ENCODE measurements at regions not wholly inside any gene's neighbourhood (a gene's known extent, or its start where the extent isn't known, plus 50 kb on each side); places are given as distances from the start of the nearest gene placed in this dataset.
"Not testable (repeated sequence)": the region's sequence is repeated elsewhere in the genome, so short reads cannot be mapped to it uniquely, and the experiment has no call there.

DNA sequence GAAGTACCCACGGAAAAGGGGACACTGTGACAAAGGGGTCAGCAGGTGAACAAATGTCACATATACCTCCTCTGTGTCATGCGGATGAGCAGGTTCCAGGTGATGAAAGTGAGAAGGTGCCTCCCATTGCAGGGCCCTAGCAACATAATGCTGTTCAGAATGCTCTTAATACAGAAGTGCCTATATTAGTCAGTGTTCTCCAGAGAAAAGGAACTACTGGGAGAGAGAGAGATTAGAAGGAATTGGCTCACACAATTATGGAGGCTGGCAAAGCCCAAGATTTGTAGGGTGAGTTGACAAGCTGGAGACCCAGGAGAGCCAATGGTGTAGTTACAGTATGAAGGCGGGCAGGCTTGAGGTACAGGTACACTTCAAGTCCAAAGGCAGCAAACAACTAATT is 98.1 kb upstream of the CDC42EP3 start:
- no peak overlapping the region for H3K4me3 ChIP-seq (ENCODE audit: low read length)

DNA sequence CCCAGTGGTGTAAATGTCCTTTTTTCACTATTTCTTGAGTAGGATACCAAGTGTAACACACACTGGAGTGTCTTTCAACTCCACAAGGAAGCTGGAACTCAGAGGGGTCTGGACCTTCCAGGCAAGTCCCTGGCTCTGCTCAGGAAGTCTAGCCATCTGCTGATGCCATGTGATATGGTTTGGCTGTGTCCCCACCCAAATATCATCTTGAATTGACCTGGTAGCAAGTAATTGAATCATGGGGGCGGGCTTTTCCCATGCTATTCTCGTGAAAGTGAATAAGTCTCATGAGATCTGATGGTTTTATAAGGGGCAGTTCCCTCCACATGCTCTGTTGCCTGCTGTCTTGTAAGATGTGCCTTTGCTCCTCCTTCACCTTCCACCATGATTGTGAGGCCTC is 99.4 kb upstream of the CDC42EP3 start:
- H3K4me1 ChIP-seq (ENCODE audit: insufficient read depth, low read length), result peaks cover 50% of the 10 kb centered on the region
- no peak overlapping the region for H3K4me3 ChIP-seq (ENCODE audit: low read length)
- no peaks in the 10 kb centered on the region for H3K27me3 ChIP-seq (ENCODE audit: insufficient read depth, low read length)
- H3K9me3 ChIP-seq (ENCODE audit: low read depth, low read length), result no peaks in the 10 kb centered on the region

More for the DNA sequence above, 98.1 kb upstream of the CDC42EP3 start:
- Histone ChIP-seq H3K9me3 (ENCODE audit: low read depth, low read length) (no peaks in the 10 kb centered on the region), H3K27me3 (ENCODE audit: insufficient read depth, low read length) (no peaks in the 10 kb centered on the region), H3K4me1 (ENCODE audit: insufficient read depth, low read length) (peaks cover 54% of the 10 kb centered on the region)

DNA sequence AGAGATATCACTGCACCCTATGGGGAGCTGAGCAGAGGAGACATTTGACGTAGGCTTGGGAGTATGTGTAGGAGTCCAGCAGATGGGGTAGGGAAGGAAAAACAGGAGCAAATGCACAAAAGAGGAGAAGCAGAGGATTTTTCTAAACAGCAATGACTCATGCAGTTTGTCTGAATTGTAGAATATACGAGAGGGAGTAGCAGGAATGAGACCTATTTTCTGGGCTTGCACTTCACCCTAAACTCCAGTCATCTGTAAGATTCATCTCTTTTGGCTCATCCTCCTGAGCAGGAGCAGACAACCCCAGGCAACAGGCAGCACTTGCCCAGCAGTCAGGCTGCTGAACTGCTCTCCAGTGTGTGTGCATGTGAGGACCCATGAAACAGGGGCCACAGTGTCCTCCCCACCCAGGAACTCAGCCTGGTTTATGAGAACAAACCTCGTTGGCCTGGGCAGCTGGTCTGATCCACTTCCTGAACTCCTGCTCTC is 100.2 kb upstream of the CDC42EP3 start:
- no peak overlapping the region for H3K4me3 ChIP-seq (ENCODE audit: low read length)
- H3K4me1 ChIP-seq (ENCODE audit: insufficient read depth, low read length), result peaks cover 41% of the 10 kb centered on the region
- no peaks in the 10 kb centered on the region for H3K9me3 ChIP-seq (ENCODE audit: low read depth, low read length)
- no peaks in the 10 kb centered on the region for H3K27me3 ChIP-seq (ENCODE audit: insufficient read depth, low read length)

DNA sequence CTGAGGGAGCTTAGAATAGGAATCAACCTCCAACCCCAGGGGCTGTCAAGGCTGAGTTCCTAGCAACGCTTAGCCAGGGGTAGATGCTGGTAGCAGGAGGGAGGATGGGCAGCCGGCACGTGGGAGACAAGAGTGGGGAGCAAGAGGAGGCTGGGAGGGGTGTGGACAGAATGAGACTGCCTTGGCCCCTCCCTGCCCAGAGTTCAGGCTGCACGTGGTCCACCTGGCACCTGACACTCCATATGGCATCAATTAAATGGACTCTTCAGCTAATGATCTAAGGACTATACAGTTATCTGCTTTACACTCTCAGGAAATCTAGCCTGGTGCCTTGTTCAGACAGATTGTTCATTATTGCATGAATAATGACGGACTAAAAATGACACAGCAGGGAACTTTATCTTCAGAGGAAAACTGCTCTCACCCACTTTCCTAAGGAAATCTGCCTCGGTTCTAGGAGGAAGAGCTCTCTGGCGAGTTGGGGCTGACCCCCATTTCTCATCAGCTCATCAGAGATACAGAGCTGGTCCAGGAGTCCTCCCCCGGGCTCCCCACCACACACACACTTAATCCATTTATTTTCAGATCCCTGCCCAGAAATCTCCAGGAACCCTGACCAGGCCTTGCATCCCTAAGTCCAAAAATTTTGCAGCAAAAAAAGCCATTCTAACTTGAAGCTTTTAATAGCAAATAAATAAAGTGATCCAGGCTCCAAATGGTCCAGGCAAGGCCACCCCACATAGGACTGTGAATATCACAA is 102.1 kb upstream of the CDC42EP3 start:
- Histone ChIP-seq H3K4me1 (ENCODE audit: insufficient read depth, low read length) (peaks cover 29% of the 10 kb centered on the region), H3K4me3 (ENCODE audit: low read length) (no peak overlapping the region), H3K27me3 (ENCODE audit: insufficient read depth, low read length) (no peaks in the 10 kb centered on the region), H3K9me3 (ENCODE audit: low read depth, low read length) (no peaks in the 10 kb centered on the region)

DNA sequence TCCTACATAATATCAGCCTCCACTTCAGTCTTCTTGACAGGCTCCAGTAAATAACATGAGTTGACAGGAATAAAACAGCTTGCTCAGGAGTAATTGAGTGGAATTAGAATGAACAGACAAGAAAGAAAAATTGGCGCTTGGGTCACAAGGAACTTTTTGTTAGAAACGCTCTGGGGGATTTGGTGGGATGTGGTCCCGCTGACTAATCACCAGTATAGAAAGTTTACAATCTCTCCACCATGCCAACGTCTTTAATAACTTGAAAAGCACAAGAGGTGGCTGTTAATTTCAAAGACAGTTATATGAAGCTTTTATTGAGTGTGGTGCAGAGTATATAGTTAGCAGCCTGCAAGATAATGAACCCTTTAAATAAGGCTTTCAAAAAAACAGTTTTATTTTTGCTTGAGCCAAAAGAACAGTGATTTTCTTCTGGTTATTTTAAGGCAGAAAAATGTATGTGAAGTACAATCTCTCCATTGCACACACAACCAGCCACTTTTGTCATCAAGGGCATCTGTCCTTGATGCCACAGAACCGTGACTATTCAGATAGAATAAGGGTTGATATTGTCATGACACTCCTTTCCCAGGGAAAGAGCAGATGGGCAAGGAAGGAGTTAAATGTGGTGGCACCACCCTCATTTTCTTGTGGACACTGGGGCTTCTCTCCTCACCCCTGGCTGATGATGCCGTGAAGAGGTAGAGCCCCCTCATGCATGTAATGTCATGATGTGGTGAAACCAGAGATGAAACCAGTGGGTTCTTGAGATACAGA is 102.9 kb upstream of the CDC42EP3 start:
- H3K9me3 ChIP-seq (ENCODE audit: low read depth, low read length); H3K27me3 ChIP-seq (ENCODE audit: insufficient read depth, low read length); H3K4me3 ChIP-seq (ENCODE audit: low read length): not testable (repeated sequence)
- H3K4me1 ChIP-seq (ENCODE audit: insufficient read depth, low read length), result peaks cover 21% of the 10 kb centered on the region

DNA sequence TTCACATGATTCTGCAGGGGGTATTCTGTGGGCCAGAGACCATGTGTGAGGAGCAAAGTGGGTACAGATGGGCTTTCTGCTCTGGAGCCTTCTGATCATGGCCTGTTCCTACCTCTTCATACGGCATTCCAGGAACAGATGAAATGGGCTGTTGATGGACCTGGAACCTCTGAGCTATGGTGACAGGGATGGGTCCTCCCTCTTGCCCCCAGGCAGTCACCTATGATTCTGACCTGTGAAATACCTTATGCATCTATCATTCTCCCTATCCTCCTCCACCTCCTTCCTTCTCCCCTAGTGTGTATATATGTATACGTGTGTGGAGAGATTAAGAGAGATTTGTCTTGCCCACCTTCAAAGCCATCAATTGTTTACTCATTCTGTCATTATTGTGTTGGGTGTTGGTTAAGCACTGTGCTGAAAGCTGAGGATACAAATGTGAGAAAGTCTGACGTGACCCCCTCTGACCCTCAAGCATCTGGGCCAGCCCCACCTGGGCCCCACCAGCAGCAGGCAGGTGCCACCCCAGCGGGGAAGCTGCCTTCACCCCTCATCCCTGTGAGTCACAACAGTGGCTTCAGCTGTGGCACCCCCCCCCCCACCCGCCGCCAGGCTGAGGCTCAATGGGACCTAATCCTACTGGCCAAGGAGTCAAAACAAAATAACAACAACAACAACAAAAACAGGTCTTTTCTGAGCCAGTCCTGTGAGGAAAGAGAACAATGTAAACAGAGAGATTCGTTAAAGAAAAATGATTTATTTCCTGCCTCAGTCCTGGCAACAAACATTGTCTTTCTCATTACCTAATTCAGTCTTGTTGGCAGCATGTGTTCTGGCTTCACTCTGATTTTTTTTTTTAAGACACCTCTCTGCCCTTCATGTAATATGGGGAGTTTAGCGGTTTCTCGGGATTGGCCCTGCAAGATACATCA is 103.8 kb upstream of the CDC42EP3 start:
- H3K9me3 ChIP-seq (ENCODE audit: low read depth, low read length), result no peaks in the 10 kb centered on the region

DNA sequence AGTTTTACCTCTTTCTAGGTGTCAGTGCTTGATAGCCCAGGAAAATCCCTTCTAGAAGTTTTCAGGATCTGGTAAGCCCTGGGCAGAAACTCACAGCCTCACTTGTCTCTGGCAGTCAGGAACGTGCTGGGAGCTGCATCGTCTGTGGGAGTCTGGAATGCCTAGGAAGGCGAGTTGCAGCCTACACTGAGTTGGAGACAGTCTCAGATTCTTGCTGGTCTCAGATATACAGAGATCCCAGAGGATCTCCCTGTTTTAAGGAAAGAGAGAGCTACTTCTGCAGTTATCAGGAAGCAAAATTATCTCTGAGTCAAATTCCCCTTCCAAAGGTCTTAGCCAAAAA is 104.4 kb upstream of the CDC42EP3 start:
- Histone ChIP-seq H3K4me3 (ENCODE audit: low read length) (no peak overlapping the region), H3K4me1 (ENCODE audit: insufficient read depth, low read length) (peaks cover 13% of the 10 kb centered on the region), H3K27me3 (ENCODE audit: insufficient read depth, low read length) (no peaks in the 10 kb centered on the region), H3K9me3 (ENCODE audit: low read depth, low read length) (no peaks in the 10 kb centered on the region)

More for the DNA sequence above, 103.8 kb upstream of the CDC42EP3 start:
- H3K4me3 ChIP-seq (ENCODE audit: low read length), result no peak overlapping the region
- no peaks in the 10 kb centered on the region for H3K27me3 ChIP-seq (ENCODE audit: insufficient read depth, low read length)
- H3K4me1 ChIP-seq (ENCODE audit: insufficient read depth, low read length), result peaks cover 13% of the 10 kb centered on the region

DNA sequence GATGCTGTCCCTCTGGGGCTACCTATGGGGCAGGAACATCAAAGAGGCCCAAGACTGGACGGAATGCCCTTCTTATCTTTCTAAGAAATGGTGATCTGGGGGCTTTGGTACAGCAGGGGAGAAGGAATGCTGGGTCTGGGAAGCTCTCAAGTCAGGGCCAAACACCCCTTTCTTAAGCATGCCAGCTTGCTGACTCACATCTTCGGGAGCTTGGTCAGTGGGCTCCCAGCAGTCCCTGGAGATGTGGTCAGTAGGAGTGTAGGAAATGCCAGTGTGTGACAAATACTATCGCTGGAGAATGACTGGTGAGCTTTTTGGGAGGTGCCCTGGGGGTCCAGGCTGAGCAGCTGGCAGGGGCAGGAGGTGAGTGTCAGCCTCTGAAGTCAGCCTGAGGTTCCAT is 105.0 kb upstream of the CDC42EP3 start:
- H3K4me1 ChIP-seq (ENCODE audit: insufficient read depth, low read length), result peaks cover 13% of the 10 kb centered on the region
- H3K9me3 ChIP-seq (ENCODE audit: low read depth, low read length), result no peaks in the 10 kb centered on the region
- no peak overlapping the region for H3K4me3 ChIP-seq (ENCODE audit: low read length)
- no peaks in the 10 kb centered on the region for H3K27me3 ChIP-seq (ENCODE audit: insufficient read depth, low read length)

DNA sequence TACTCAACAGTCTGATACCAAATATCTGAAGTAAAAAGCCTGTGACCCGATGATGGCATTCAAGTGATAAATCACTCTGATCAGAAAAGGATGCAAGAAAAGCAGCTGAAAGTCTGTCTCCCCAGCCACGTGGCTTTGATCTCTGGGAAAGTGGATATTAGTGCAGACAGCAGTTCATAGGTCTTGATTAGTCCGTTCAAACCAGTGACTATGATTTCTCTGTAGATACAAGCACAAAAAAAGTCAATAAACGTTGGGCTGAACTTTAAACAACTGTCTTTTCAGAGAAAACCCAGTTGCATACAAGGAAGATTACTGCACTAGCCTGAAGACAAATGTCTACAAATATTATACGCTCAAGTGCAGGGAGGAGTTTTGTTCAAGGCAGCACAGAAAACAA is 107.7 kb upstream of the CDC42EP3 start:
- H3K9me3 ChIP-seq (ENCODE audit: low read depth, low read length), result no peaks in the 10 kb centered on the region
- H3K27me3 ChIP-seq (ENCODE audit: insufficient read depth, low read length), result no peaks in the 10 kb centered on the region
- H3K4me3 ChIP-seq (ENCODE audit: low read length), result no peak overlapping the region

DNA sequence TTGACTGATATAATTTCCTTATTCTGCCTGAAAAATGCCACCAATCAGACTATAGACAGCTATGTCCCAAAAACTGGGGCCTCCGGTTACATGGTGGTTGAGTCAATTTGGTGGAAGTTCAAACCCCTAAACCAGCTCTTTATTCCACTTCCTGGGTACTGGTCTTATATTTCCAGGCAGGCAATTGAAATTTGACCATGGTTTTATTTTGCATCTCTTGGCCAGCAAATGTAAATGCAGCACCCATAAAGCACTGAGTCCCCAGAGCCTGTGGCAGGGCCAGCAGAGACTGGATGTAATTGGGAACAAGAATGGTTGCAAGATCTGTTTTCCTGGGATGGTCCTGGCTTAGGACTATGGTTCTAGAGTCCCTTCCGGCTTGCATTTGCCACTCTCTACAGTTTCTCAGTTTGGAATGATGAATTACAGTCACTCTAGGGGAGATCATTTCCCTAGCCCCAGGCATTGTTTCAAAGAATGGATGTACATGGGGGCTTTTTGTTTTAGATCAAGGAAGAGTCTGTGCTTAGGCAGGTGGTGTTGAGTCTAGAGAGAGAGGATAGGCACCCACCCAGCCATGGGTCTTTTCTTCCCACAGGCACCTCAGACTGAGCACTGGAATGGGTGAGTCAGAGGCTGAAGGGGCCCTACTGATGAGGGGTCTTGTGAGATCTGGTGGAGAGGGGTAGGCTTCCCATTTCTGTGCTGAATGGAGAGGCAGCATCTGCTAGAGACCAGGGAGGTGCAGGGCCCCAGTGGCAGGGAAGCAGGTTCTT is 108.4 kb upstream of the CDC42EP3 start:
- H3K4me3 ChIP-seq (ENCODE audit: low read length), result no peak overlapping the region
- no peaks in the 10 kb centered on the region for H3K9me3 ChIP-seq (ENCODE audit: low read depth, low read length)
- H3K27me3 ChIP-seq (ENCODE audit: insufficient read depth, low read length), result no peaks in the 10 kb centered on the region
- peaks cover 6% of the 10 kb centered on the region for H3K4me1 ChIP-seq (ENCODE audit: insufficient read depth, low read length)

More for the DNA sequence above, 107.7 kb upstream of the CDC42EP3 start:
- H3K4me1 ChIP-seq (ENCODE audit: insufficient read depth, low read length), result peaks cover 6% of the 10 kb centered on the region

DNA sequence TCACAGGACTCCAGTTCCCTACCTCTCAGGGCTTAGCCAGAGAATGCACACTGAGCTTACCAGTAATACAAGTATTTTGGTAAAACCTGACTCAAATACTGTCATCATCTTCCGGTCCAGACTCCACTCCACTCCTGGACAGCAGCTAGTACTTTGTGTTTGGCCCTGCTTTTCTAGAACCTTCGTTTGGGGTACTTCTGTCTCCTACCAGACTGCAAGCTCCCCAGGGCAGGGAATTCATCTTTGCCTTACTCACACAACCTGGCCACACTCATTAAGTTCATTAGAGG is 108.9 kb upstream of the CDC42EP3 start:
- Histone ChIP-seq H3K27me3 (ENCODE audit: insufficient read depth, low read length) (no peaks in the 10 kb centered on the region), H3K4me1 (ENCODE audit: insufficient read depth, low read length) (peaks cover 6% of the 10 kb centered on the region), H3K4me3 (ENCODE audit: low read length) (no peak overlapping the region), H3K9me3 (ENCODE audit: low read depth, low read length) (no peaks in the 10 kb centered on the region)

DNA sequence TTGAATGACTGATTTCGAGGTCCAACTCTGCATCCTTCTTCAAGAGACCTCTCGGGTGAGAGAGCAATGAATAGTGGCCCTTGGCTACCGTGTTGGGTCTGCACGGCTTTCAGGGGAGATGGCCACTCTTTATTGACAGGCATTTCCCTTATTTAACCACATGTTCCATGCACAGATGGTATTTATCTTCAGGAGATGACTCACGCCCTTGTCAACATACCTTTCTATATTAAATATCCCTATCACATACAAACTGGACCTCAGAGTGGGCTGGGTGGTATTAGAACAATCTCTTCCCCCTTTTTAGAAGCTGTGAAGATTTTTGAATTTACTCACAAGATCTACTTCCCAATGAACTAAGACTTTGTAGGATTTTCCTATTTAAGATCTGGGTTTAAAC is 109.6 kb upstream of the CDC42EP3 start:
- no peak overlapping the region for H3K4me3 ChIP-seq (ENCODE audit: low read length)
- H3K4me1 ChIP-seq (ENCODE audit: insufficient read depth, low read length), result peaks cover 6% of the 10 kb centered on the region
- H3K9me3 ChIP-seq (ENCODE audit: low read depth, low read length), result no peaks in the 10 kb centered on the region
- no peaks in the 10 kb centered on the region for H3K27me3 ChIP-seq (ENCODE audit: insufficient read depth, low read length)

DNA sequence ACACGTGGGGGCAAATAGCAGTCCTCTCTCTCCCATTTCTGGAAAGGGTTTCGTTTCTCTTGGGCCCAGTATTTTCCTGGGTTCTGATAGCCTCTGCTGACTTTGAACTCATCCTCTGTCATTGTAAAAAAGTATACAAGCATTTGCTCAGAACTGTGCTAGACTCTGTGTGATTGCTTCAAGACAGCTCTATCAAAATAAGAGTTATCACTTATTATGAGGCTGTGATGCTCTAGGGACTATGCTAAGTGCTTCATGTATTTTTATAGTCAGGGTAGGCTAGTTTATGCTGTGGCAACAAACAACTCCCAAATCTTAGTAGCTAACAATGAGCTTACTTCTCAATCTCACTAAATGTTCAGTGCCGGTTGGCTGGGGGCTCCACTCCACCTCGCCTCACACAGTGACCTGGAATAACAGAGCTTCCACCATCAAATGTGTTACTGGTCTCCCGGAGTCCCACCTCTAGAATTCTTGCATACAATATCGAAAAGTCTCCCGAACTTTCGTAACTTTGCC is 110.8 kb upstream of the CDC42EP3 start:
- Histone ChIP-seq H3K4me1 (ENCODE audit: insufficient read depth, low read length) (peaks cover 2% of the 10 kb centered on the region), H3K4me3 (ENCODE audit: low read length) (no peak overlapping the region), H3K27me3 (ENCODE audit: insufficient read depth, low read length) (no peaks in the 10 kb centered on the region), H3K9me3 (ENCODE audit: low read depth, low read length) (no peaks in the 10 kb centered on the region)

DNA sequence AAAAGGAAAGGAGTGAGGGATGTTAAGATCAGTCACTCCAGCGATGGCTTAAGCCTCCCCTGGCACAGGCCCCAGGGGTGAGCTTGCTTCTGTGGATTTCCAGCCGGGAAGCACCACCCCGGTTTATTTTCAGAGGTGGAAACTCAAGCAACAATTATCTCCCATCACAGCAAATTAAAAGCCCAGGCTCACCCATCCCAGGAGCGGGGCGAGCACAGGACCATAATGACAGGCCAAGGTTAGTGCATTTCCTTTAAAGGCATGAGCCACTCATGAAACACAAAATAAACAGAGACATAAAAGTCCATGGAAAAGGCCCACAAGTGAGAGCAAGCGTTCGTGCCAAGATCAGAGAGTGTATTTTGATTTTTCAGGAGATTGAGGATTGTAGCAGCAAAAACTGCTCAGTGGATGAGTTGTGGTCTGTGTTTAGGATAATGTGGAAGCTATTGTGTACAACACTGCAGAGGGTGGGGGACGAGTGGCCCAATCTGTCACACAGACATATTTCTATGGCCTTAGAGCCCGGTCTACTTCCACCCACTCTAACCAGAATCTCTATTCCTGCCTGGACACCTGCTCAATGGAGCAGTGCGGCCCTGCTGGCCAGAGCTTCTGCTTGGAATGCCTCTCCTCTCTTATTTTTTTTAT is 111.4 kb upstream of the CDC42EP3 start:
- Histone ChIP-seq H3K9me3 (ENCODE audit: low read depth, low read length) (peaks cover 5% of the 10 kb centered on the region), H3K4me3 (ENCODE audit: low read length) (no peak overlapping the region)

More for the DNA sequence above, 111.4 kb upstream of the CDC42EP3 start:
- Histone ChIP-seq H3K4me1 (ENCODE audit: insufficient read depth, low read length) (no peaks in the 10 kb centered on the region), H3K27me3 (ENCODE audit: insufficient read depth, low read length) (no peaks in the 10 kb centered on the region)
